NCI-H146 treated with DMSO at 0.1 percent for 48 hours (cell line): ENCODE measurements at regions not wholly inside any gene's neighbourhood (a gene's known extent, or its start where the extent isn't known, plus 50 kb on each side); places are given as distances from the start of the nearest gene placed in this dataset.

Source experiments
- DNase-seq: peaks from one replicate; lab custom pipeline; 2025; ENCODE audit not compliant: unreplicated experiment; lab: John Stamatoyannopoulos, UW

- no peak for DNase-seq
Observed at GRCh38 chr2:66794070-66794469, 359.1 kb downstream of the MEIS1 start.

DNA sequence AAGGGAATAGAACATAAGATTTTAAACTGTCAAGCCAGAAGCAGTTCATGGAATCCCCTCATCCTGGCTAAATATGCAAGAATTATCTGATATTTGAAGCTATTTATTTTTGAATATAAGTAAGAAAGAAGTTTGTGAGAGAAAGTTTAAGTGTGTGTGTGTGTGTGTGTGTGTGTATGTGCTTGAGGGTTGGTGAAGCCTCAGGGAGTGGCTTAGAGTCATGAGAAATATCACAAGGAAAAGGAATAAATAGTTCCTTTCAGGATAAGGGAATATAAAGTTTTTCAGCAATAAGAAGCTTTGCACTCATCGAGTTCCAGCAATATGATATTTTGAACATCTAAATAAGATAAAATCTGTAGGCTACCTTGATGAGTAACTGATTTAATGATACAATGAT, 359.6 kb downstream of the MEIS1 start:
- DNase-seq, result no peak

GRCh38 chr2:66802877-66803276, 368.0 kb downstream of the MEIS1 start:
- DNase-seq, result no peak

DNA sequence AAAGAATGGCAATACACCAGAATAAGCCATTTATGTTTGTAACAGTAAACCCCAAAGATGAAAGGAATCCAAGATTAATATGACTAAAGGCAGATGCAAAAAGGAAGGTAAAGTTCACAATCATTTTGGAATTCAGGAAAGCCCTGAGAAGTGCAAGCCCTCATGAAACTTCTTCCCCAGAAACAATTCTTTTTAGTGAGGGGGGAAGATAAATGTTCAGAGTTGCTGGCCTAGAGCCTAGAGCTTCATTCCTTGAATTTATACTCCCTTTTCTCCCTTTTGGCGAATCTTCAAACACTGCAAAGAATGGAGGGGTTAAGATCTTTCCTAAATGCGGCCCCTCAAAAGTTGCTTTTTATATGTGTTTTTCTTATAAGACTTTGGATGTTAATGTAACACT, 368.8 kb downstream of the MEIS1 start:
- DNase-seq, result no peak

DNA sequence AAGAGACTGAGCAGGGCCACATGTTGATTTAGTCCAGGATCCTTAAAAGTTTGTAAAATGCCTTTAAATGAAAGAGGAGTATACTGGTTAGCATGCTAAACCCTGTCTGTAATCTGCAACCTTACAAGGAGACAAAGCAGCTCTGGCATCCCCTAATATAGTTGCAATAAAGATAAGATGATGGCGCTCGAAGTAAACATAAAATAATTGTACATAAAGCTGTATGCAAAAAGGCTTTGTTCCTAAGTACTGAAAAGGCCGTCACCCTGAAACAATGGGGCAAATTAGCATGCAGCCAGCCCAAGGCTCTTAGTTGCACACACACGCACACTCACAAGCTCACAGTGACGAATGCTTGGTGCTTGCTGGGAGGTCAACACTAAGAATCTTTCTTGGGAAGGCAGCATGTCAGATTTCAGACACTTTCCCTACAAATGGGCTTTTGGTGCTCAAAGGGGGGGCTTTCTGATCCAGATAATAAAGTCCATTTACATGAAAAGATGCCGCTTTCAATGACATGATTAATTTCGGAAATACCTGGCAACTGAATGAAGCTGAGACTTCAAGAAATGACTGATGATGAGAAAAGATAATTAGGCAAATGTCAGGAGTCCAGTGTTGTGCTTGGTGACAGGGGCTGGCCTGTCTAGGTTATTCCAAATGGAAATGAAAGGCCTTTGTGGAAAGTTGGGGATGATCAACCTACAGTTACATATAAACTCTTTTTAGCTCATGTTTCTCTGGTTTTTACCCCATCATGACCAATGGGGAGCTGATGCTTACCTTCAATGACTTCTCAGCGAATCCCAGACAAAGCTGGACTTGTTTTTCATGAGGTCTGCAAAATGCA, 370.3 kb downstream of the MEIS1 start:
- DNase-seq, result no peak

DNA sequence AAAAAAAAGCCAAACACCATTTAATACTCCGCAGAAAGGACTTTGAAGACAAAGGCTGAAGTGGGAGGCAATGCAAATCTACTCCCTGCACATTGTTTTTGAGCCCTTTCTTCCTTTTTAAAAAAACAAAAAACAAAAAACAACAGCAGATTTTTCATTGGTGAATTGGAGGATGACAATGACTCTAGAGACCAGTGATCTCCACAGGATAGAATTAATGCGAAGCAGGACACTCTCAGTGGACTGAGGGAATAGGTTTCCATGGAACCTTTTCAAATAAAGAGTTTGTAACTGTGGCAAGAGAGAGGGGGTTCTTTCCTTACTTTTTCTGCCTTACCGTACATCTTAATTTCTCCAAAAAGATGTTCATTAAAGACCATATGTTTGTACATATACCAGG, 371.0 kb downstream of the MEIS1 start:
- no peak for DNase-seq

DNA sequence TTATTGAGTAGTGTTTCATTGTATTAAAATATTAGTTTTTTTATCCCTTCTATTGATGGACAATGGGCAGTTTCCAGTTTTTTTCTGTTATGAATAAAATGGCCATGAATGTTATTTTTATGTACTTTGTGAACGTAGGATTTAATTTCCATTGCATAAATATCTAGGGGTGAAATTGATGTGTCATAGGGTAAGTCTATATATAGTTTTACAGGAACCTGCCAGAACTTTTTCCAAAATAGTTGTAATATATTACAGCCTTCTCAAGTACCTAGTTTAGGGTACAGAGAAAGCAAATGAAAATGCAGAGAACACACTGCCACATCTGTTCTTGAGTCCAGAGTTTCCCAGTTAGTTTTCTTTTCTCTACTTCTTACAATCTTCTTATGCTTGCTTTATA, 378.6 kb downstream of the MEIS1 start:
- no peak for DNase-seq

- no peak for DNase-seq
Observed at GRCh38 chr2:66813976-66814375, 379.1 kb downstream of the MEIS1 start.

DNA sequence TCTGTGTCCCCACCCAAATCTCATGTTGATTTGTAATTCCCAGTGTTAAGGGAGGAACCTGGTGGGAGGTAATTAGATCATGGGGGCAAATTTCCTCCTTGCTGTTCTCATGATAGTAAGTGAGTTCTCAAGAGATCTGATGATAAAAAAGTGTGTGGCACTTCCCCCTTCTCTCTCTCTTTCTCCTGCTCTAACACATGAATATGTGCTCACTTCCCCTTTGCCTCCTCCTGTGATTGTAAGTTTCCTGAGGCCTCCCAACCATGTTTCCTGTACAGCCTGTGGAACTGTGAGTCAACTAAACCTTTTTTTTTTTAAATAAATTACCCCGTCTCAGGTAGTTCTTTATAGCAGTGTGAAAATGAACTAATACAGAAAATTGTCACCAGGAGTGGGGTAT, 380.0 kb downstream of the MEIS1 start:
- no peak for DNase-seq

GRCh38 chr2:66815886-66816285, 381.0 kb downstream of the MEIS1 start:
- no peak for DNase-seq

DNA sequence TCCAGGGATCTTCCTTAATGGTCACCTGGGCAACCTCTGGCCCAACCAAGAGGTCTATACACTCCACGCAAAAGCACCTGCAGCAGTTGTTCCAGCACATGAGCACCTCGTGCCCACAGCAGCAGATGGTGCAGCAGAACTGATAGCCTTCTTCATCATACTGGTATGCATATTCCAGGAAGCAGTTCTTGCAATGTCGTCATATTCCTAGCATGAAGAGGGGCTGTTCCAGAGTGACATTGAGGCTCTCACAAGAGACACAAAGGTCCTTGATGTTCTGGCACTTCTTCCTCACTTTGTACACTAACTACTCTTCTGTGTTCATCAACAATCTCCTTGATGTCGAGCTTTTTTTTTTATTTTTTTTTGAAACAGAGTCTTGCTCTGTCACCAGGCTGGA, 386.2 kb downstream of the MEIS1 start:
- DNase-seq, result no peak

- DNase-seq, result no peak
Observed at GRCh38 chr2:66822186-66822585, 387.3 kb downstream of the MEIS1 start.

DNA sequence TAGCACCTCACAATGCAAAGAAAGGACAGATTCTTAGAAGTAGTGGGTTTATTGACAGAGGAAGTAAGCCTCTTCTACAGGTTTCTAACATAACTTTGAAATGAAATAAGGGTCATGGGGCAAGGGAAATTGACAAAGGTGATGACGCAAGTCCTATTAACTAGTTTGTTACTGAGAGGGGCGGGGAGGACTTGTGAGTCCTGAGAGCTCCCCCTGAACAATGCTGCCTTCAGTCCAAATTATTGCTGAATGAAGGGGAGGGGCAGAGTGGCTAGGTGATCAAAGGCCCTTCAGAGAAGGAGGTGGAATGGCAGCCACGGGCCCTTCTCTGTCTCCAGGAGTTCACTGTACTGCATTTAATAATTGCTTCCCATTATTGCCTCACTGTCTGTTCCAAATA, 390.0 kb downstream of the MEIS1 start:
- DNase-seq, result no peak

DNA sequence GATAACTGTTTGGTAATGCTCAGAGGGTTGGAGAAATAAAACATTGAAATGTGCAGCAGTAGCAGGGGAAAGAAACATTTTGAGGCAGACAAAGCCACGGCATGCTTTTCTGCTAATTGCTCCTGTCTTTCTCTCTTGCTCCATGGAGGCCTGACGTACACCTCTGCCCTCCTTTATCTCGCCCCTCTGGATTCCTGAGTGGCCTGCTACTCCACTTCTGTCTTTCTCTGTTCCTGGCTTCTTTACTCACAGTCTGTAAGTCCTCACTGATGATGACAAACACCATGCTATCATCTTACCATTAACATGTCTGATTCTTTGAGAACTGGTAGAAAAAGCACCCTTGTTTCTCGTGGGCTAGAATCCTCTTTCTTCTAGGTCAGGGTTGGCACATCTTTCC, 392.9 kb downstream of the MEIS1 start:
- DNase-seq, result no peak

DNA sequence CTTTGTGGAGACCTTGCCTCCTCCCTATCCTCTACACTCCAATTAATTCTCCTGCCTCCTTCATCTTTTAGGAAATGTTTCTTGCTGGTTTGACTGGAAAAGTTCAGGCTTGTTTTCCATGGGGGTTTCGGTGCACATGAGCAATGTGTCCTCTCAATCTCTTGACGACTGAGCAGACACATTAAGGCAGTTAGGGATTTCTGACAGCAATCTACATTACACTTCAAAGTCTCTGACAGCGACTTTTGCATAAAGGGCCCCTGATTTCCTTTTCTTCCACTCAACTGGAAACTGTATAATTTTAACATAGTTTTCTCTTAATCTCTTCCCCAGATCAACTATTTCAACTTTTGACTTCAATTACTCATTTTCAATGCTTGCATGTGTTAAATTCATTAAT, 394.0 kb downstream of the MEIS1 start:
- DNase-seq, result no peak

GRCh38 chr2:66830881-66831280, 396.0 kb downstream of the MEIS1 start:
- no peak for DNase-seq

DNA sequence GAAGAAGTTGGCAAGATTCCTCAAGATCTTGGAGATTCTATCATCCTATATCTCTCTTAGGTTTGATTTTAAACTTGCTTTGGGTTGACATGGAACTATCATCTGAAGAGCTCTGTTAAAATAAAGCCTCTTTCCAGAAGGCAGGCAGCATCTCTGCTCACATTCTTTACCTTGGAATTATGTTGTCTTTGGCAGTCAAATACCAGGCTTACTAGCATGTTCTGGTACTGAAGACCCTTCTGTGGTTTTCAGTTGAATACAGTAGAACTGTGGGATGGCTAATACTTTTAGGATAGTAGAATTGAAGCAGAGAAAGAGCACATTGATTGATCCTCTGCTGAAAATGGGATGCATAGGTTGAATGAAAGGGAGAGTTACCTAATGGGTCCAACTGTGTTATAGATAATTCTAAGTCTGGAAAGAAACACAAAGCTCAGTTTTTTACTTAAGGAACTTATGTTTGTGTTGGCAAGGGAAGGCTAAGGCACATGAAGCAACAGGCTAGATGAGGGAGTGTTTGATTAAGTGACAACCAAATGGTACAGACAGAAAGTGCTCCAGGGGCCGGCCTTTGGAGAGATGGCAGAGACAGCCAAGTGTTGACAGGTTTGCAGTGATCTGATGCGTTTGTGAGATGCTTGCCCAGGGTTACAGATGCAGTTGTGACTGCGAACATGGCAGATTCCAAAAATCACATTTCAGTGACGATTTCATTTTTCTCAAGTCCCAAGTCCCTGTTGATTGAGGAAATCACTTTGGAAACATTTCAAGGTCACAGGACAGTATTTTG, 397.9 kb downstream of the MEIS1 start:
- DNase-seq, result no peak

DNA sequence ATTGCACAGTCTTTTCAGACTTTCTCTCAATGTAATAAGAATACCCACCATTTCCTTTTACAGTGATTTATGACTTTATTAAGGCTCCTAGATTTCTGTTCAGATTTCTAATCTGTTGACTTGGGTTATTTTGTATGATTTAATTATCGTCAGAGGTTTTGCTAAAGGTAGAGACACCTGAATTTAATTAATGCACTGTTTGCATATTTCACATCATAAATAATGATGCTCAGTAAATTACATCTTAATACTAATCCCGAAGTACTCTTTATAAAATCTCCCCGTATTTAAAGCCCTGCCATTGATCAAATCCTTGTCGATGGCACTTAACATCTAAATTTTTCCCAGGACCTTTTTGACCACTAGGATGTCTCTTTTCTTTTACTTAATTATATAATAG, 399.9 kb downstream of the MEIS1 start:
- no peak for DNase-seq

- DNase-seq, result no peak
Observed at GRCh38 chr2:66836851-66837250, 401.9 kb downstream of the MEIS1 start.

DNA sequence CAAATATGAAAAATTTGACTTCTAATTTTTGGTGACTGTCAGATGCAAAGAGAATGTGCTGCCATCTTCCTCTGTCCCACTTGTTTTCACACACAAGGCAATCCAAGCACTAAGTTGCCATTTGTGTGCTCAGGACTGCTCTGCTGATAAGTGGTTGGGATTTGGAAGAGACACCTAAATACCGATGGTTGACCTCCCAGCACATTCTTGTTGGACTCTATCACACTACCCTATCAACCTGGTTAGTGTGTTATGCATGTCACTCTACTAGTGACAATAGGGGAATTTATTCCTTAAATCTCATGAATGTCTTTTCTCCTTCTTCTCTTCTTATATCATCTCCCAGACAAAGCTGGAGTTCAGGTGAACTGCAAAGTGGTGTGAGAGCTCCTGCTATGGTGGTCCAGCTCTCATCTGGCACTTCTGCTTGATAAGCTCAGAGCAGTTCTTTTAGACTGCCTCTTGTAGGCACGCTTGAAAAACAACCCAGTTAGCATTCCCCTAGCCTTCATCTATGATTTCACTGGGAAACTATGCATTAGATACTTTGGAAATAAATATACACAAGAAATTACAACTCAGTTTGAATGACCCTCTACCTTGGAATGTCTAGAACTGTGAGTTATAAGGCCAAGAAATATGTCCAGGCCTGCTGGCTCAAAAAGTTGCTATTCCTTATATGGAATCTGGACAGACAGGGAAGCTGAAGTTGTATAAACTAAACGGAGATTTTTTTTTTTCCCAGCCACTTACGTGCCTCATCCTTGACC, 404.8 kb downstream of the MEIS1 start:
- no peak for DNase-seq

DNA sequence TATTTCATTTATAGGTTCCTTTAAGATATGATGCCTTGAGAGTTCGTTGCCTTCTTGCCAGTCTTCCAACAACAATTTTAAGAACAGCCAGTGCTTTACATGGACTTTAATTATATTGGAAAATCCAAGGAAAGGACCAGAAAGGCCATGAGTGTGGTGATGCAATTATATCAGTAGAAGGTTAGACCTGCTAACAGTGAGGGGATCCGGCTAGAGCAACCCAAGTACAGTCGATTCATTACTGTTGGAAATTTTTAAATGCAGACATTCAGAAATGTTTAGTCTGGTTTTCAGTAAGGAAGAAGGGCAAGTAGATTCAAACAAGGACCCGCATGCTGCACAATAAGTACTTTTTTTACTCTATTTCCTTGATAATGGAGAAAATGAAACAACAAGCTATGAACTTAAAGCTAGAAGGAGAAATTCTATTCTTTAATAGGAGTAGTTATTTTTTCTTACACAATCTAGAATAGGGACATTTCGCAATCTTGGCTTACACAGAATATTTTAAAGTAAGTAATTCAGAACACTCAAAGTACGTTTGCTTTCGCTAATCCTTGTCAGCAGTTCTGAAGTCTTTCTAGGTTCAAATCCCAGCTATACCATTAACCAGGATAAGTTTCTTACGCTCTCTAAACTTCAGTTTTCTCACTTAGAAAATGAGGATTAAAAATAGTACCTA, 405.5 kb downstream of the MEIS1 start:
- no peak for DNase-seq
